ENCODE measurements at regions not wholly inside any gene's neighbourhood (a gene's known extent, or its start where the extent isn't known, plus 50 kb on each side); places are given as distances from the start of the nearest gene placed in this dataset.

DNA sequence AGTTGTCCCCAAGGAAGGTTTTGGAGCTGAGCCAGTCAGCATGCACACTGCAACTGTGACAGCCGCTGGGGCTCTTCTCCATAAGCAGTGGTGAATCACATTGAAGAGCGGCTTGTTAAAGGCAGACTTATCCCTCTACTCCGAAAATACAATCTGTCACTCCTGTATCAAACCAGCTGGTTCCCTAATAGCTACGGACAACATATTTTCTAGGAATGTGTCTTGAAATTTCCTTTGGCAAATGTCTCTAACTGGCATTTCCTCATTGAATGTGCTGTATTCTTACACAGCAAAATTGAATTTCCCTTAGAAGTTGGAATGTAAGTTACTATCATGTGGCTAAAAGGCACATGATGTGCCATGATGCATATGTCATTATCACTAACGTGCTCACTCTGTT lies 104.0 kb upstream of the GPR12 start:
- H3K36me3 ChIP-seq (replicated peaks; ENCODE audit: low read depth, low read length) = no peaks in the 10 kb centered on the region
- no peak overlapping the region for H2AFZ ChIP-seq (ENCODE audit: low read depth, low read length)
- no peaks in the 10 kb centered on the region for H3K4me1 ChIP-seq (ENCODE audit: low read length)
- H3K79me2 ChIP-seq (ENCODE audit: low read length) = no peaks in the 10 kb centered on the region
- TF ChIP-seq CTCF (IDR thresholded peaks at IDR 0.05; ENCODE audit: low read depth, low read length) (no peak), EZH2phosphoT487 (IDR thresholded peaks at IDR 0.05; ENCODE audit: low read depth) (no peak)
- H3K9ac ChIP-seq (ENCODE audit: low read length) = no peak overlapping the region
- H3K27ac ChIP-seq (ENCODE audit: low read length) = no peak overlapping the region
- H4K20me1 ChIP-seq (ENCODE audit: insufficient read depth, low read length) = no peaks in the 10 kb centered on the region
- no peaks in the 10 kb centered on the region for H3K9me3 ChIP-seq (ENCODE audit: insufficient read depth, low read length)
- H3K27me3 ChIP-seq (ENCODE audit: low read depth, low read length) = peaks cover 59% of the 10 kb centered on the region
- no peak overlapping the region for H3K4me2 ChIP-seq (ENCODE audit: low read length)
- H3K4me3 ChIP-seq (ENCODE audit: low read length) = no peak overlapping the region

- no peak for TF ChIP-seq EZH2phosphoT487 (IDR thresholded peaks at IDR 0.05; ENCODE audit: low read depth)
- no peak for TF ChIP-seq CTCF (IDR thresholded peaks at IDR 0.05; ENCODE audit: low read depth, low read length)
- Histone ChIP-seq H3K9me3 (ENCODE audit: insufficient read depth, low read length) (no peaks in the 10 kb centered on the region), H3K27me3 (ENCODE audit: low read depth, low read length) (peaks cover 54% of the 10 kb centered on the region), H3K27ac (ENCODE audit: low read length) (no peak overlapping the region), H3K79me2 (ENCODE audit: low read length) (no peaks in the 10 kb centered on the region), H3K9ac (ENCODE audit: low read length) (no peak overlapping the region), H3K4me1 (ENCODE audit: low read length) (no peaks in the 10 kb centered on the region), H4K20me1 (ENCODE audit: insufficient read depth, low read length) (no peaks in the 10 kb centered on the region), H3K36me3 (replicated peaks; ENCODE audit: low read depth, low read length) (no peaks in the 10 kb centered on the region), H3K4me3 (ENCODE audit: low read length) (no peak overlapping the region), H3K4me2 (ENCODE audit: low read length) (no peak overlapping the region), H2AFZ (ENCODE audit: low read depth, low read length) (no peak overlapping the region)
Observed at GRCh38 chr13:26861941-26862340, 101.4 kb upstream of the GPR12 start.

- Histone ChIP-seq H3K27ac (ENCODE audit: low read length) (no peak overlapping the region), H3K9me3 (ENCODE audit: insufficient read depth, low read length) (no peaks in the 10 kb centered on the region), H3K4me3 (ENCODE audit: low read length) (no peak overlapping the region), H3K79me2 (ENCODE audit: low read length) (no peaks in the 10 kb centered on the region), H4K20me1 (ENCODE audit: insufficient read depth, low read length) (no peaks in the 10 kb centered on the region), H3K4me1 (ENCODE audit: low read length) (no peaks in the 10 kb centered on the region), H2AFZ (ENCODE audit: low read depth, low read length) (no peak overlapping the region), H3K4me2 (ENCODE audit: low read length) (no peak overlapping the region), H3K9ac (ENCODE audit: low read length) (no peak overlapping the region), H3K36me3 (replicated peaks; ENCODE audit: low read depth, low read length) (no peaks in the 10 kb centered on the region), H3K27me3 (ENCODE audit: low read depth, low read length) (peaks cover 64% of the 10 kb centered on the region)
- no peak for TF ChIP-seq CTCF (IDR thresholded peaks at IDR 0.05; ENCODE audit: low read depth, low read length)
- TF ChIP-seq EZH2phosphoT487 (IDR thresholded peaks at IDR 0.05; ENCODE audit: low read depth) = no peak
Observed at GRCh38 chr13:26855921-26856320, 95.3 kb upstream of the GPR12 start.

DNA sequence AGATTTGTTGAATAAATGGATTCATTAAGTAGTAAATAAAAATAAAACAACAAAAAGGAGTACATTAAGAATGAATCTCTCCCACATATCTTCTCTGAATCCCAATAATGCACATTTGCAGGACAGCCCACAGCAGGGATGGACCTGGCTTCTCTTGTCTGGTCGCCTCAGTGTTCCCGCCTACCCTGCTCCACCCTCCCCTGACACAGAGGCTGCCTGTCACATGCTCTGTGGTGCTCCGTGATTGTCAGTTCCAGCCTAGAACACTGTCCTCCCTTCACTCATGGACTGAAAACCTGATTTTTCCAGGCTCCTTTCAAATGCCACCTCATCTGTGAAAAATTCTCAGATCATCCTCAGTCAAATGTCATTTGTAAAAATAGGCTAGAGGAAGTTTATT lies 94.5 kb upstream of the GPR12 start:
- no peak overlapping the region for H3K4me2 ChIP-seq (ENCODE audit: low read length)
- no peaks in the 10 kb centered on the region for H3K36me3 ChIP-seq (replicated peaks; ENCODE audit: low read depth, low read length)
- H3K9me3 ChIP-seq (ENCODE audit: insufficient read depth, low read length) = no peaks in the 10 kb centered on the region
- H4K20me1 ChIP-seq (ENCODE audit: insufficient read depth, low read length) = no peaks in the 10 kb centered on the region
- no peak overlapping the region for H3K27ac ChIP-seq (ENCODE audit: low read length)
- TF ChIP-seq EZH2phosphoT487 (IDR thresholded peaks at IDR 0.05; ENCODE audit: low read depth) (no peak), CTCF (IDR thresholded peaks at IDR 0.05; ENCODE audit: low read depth, low read length) (no peak)
- no peaks in the 10 kb centered on the region for H3K4me1 ChIP-seq (ENCODE audit: low read length)
- H3K79me2 ChIP-seq (ENCODE audit: low read length) = no peaks in the 10 kb centered on the region
- no peak overlapping the region for H3K4me3 ChIP-seq (ENCODE audit: low read length)
- H2AFZ ChIP-seq (ENCODE audit: low read depth, low read length) = no peak overlapping the region
- no peak overlapping the region for H3K9ac ChIP-seq (ENCODE audit: low read length)
- H3K27me3 ChIP-seq (ENCODE audit: low read depth, low read length) = peaks cover 64% of the 10 kb centered on the region

All from OCI-LY3 (cell line).